ENCODE measurements at regions not wholly inside any gene's neighbourhood (a gene's known extent, or its start where the extent isn't known, plus 50 kb on each side); places are given as distances from the start of the nearest gene placed in this dataset.

DNA sequence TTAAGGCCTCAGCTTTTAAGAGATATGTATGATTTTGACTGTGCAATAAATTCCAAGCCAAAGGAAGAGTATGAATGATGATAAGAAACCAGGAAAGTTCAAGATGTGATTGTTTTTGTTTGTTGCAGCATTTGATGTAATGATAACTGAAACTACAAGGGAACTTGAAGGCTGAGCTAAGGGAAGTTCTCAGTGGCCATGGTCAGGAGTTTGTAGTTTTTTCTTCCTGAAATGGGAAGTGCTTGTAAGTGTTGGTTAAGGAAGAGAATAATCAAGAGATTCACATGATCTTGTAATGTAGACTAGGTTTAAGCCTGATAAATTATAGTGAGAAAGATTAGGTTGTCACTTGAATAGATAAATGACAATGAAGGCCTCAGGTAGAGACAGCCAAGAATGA lies 53.4 kb downstream of the PTCHD4 start:
- no peak for TF ChIP-seq EZH2phosphoT487 (IDR thresholded peaks at IDR 0.05; ENCODE audit: borderline replicate concordance, low read depth)
- TF ChIP-seq, protein P1, sequence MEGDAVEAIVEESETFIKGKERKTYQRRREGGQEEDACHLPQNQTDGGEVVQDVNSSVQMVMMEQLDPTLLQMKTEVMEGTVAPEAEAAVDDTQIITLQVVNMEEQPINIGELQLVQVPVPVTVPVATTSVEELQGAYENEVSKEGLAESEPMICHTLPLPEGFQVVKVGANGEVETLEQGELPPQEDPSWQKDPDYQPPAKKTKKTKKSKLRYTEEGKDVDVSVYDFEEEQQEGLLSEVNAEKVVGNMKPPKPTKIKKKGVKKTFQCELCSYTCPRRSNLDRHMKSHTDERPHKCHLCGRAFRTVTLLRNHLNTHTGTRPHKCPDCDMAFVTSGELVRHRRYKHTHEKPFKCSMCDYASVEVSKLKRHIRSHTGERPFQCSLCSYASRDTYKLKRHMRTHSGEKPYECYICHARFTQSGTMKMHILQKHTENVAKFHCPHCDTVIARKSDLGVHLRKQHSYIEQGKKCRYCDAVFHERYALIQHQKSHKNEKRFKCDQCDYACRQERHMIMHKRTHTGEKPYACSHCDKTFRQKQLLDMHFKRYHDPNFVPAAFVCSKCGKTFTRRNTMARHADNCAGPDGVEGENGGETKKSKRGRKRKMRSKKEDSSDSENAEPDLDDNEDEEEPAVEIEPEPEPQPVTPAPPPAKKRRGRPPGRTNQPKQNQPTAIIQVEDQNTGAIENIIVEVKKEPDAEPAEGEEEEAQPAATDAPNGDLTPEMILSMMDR (IDR thresholded peaks at IDR 0.05), result no peak
- TF ChIP-seq, protein P2, sequence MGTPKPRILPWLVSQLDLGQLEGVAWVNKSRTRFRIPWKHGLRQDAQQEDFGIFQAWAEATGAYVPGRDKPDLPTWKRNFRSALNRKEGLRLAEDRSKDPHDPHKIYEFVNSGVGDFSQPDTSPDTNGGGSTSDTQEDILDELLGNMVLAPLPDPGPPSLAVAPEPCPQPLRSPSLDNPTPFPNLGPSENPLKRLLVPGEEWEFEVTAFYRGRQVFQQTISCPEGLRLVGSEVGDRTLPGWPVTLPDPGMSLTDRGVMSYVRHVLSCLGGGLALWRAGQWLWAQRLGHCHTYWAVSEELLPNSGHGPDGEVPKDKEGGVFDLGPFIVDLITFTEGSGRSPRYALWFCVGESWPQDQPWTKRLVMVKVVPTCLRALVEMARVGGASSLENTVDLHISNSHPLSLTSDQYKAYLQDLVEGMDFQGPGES (IDR thresholded peaks at IDR 0.05; ENCODE audit: low read depth, low read length), result no peak
- TF ChIP-seq, protein P3, sequence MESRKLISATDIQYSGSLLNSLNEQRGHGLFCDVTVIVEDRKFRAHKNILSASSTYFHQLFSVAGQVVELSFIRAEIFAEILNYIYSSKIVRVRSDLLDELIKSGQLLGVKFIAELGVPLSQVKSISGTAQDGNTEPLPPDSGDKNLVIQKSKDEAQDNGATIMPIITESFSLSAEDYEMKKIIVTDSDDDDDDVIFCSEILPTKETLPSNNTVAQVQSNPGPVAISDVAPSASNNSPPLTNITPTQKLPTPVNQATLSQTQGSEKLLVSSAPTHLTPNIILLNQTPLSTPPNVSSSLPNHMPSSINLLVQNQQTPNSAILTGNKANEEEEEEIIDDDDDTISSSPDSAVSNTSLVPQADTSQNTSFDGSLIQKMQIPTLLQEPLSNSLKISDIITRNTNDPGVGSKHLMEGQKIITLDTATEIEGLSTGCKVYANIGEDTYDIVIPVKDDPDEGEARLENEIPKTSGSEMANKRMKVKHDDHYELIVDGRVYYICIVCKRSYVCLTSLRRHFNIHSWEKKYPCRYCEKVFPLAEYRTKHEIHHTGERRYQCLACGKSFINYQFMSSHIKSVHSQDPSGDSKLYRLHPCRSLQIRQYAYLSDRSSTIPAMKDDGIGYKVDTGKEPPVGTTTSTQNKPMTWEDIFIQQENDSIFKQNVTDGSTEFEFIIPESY (IDR thresholded peaks at IDR 0.05; ENCODE audit: borderline replicate concordance, low read depth), result no peak
- TF ChIP-seq, protein P4, sequence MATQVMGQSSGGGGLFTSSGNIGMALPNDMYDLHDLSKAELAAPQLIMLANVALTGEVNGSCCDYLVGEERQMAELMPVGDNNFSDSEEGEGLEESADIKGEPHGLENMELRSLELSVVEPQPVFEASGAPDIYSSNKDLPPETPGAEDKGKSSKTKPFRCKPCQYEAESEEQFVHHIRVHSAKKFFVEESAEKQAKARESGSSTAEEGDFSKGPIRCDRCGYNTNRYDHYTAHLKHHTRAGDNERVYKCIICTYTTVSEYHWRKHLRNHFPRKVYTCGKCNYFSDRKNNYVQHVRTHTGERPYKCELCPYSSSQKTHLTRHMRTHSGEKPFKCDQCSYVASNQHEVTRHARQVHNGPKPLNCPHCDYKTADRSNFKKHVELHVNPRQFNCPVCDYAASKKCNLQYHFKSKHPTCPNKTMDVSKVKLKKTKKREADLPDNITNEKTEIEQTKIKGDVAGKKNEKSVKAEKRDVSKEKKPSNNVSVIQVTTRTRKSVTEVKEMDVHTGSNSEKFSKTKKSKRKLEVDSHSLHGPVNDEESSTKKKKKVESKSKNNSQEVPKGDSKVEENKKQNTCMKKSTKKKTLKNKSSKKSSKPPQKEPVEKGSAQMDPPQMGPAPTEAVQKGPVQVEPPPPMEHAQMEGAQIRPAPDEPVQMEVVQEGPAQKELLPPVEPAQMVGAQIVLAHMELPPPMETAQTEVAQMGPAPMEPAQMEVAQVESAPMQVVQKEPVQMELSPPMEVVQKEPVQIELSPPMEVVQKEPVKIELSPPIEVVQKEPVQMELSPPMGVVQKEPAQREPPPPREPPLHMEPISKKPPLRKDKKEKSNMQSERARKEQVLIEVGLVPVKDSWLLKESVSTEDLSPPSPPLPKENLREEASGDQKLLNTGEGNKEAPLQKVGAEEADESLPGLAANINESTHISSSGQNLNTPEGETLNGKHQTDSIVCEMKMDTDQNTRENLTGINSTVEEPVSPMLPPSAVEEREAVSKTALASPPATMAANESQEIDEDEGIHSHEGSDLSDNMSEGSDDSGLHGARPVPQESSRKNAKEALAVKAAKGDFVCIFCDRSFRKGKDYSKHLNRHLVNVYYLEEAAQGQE (IDR thresholded peaks at IDR 0.05; ENCODE audit: low read depth, low read length), result no peak
- TF ChIP-seq, protein P5, sequence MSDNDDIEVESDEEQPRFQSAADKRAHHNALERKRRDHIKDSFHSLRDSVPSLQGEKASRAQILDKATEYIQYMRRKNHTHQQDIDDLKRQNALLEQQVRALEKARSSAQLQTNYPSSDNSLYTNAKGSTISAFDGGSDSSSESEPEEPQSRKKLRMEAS (IDR thresholded peaks at IDR 0.05; ENCODE audit: low read depth), result no peak

All from SK-N-SH (cell line).